NCI-H1105 (cell line): ENCODE measurements at regions not wholly inside any gene's neighbourhood (a gene's known extent, or its start where the extent isn't known, plus 50 kb on each side); places are given as distances from the start of the nearest gene placed in this dataset.
A peak's percentile ranks its signal among the peaks of the same experiment; 100 is the strongest.
"Not testable (repeated sequence)": the region's sequence is repeated elsewhere in the genome, so short reads cannot be mapped to it uniquely, and the experiment has no call there.

Experiments used
- DNase-seq: peaks from one replicate; lab custom pipeline; 2025; lab: John Stamatoyannopoulos, UW

GRCh38 chr14:89697281-89698060 lies 257.1 kb downstream of the EFCAB11 start:
- no peak for DNase-seq

GRCh38 chr14:89695846-89696245 lies 258.7 kb downstream of the EFCAB11 start:
- DNase-seq = no peak

- no peak for DNase-seq
Observed at GRCh38 chr14:89690139-89690538, 264.4 kb downstream of the EFCAB11 start.

GRCh38 chr14:89689711-89690110 lies 264.8 kb downstream of the EFCAB11 start:
- DNase-seq = not testable (repeated sequence)

- DNase-seq = no peak
Observed at GRCh38 chr14:89688507-89689211, 265.9 kb downstream of the EFCAB11 start.

GRCh38 chr14:89687129-89687528 lies 267.4 kb downstream of the EFCAB11 start:
- DNase-seq = not testable (repeated sequence)

GRCh38 chr14:89684139-89684538 lies 267.1 kb upstream of the FOXN3 start:
- DNase-seq = no peak

GRCh38 chr14:89681086-89682018 lies 264.3 kb upstream of the FOXN3 start:
- DNase-seq = no peak

- DNase-seq = no peak
Observed at GRCh38 chr14:89680156-89680555, 263.1 kb upstream of the FOXN3 start.

- no peak for DNase-seq
Observed at GRCh38 chr14:89678768-89679167, 261.7 kb upstream of the FOXN3 start.

GRCh38 chr14:89675590-89675989 lies 258.6 kb upstream of the FOXN3 start:
- DNase-seq = no peak

GRCh38 chr14:89674936-89675335 lies 257.9 kb upstream of the FOXN3 start:
- no peak for DNase-seq

GRCh38 chr14:89674240-89674639 lies 257.2 kb upstream of the FOXN3 start:
- DNase-seq = no peak

- DNase-seq = no peak
Observed at GRCh38 chr14:89673512-89674225, 256.6 kb upstream of the FOXN3 start.

- peak; percentile 8 for DNase-seq
Observed at GRCh38 chr14:89672636-89673511, 255.8 kb upstream of the FOXN3 start.

- DNase-seq = no peak
Observed at GRCh38 chr14:89669193-89669592, 252.2 kb upstream of the FOXN3 start.

GRCh38 chr14:89667983-89668382 lies 250.9 kb upstream of the FOXN3 start:
- DNase-seq = no peak

GRCh38 chr14:89665300-89666081 lies 248.5 kb upstream of the FOXN3 start:
- not testable (repeated sequence) for DNase-seq

GRCh38 chr14:89661392-89661791 lies 244.4 kb upstream of the FOXN3 start:
- DNase-seq = no peak
